HepG2 (cell line): ENCODE measurements at regions not wholly inside any gene's neighbourhood (a gene's known extent, or its start where the extent isn't known, plus 50 kb on each side); places are given as distances from the start of the nearest gene placed in this dataset.

Experiments
- ATAC-seq: fragments of 200-7000 bp; cut with Tn5 transposase; 3 replicates; pipeline ENCODE4 v1.9.1; 2020; ENCODE audit warnings: mild to moderate bottlenecking, moderate library complexity
- BruUV-seq: library from RNA; stranded (reverse); fragments of 400-500 nt; replicated peaks from 2 replicates; lab custom pipeline; 2021; lab: Mats Ljungman, UMichigan
- CTCF ChIA-PET: fragments of 300-600 bp; formaldehyde crosslinking; extraction: SDS; loops from one replicate; lab custom pipeline; 2021; ENCODE audit warnings: low total read pairs, inconsistent platforms, low intra/inter-chr PET ratio; lab: Yijun Ruan, JAX
- POLR2A ChIA-PET: fragments of 350-600 bp; sonication (Branson Sonifier 250); formaldehyde crosslinking; loops from one replicate; lab custom pipeline; 2020; ENCODE audit warnings: antibody characterized with exemption, inconsistent platforms; lab: Yijun Ruan, JAX
- DNase-seq: peaks from one replicate; pipeline ENCODE4 v3.0.0-alpha.2; 2015; ENCODE audit warnings: low spot score
- FAIRE-seq: peaks from 3 replicates; lab custom pipeline; 2011; peaks lifted over from hg19 to GRCh38; lab: Jason Lieb, UNC
- H2AFZ ChIP-seq: one replicate; pipeline ENCODE4 v1.6.1; 2011; ENCODE audit warnings: low read length, inconsistent platforms
- H3K27ac ChIP-seq: fragments of 300-600 bp; 3 replicates; pipeline ENCODE4 v1.8.0; 2011; ENCODE audit warnings: mixed run types, mild to moderate bottlenecking, mixed read lengths, low read length, inconsistent platforms; ENCODE audit not compliant: insufficient read depth; ENCODE audit errors: extremely low read length
- H3K27me3 ChIP-seq, 2 experiments: fragments of 200-600 bp in 1 of 2; 2 replicates in 1 of 2; 3 replicates in 1 of 2; pipeline versions ENCODE4 v1.6.0 to v1.8.0; 2011; ENCODE audit warnings: low read length in 2 of 2, mild to moderate bottlenecking in 2 of 2, moderate library complexity in 2 of 2, inconsistent platforms in 1 of 2; ENCODE audit not compliant: insufficient read depth in 2 of 2, control insufficient read depth in 1 of 2
- H3K36me3 ChIP-seq, 2 experiments: fragments of 200-600 bp in 1 of 2; replicated peaks in 1 of 2; 2 replicates in 1 of 2; 3 replicates in 1 of 2; pipeline versions ENCODE4 v1.5.1 to v1.8.0; 2011; ENCODE audit warnings: low read length in 2 of 2, inconsistent platforms in 1 of 2; ENCODE audit not compliant: insufficient read depth in 2 of 2, control insufficient read depth in 1 of 2
- H3K4me1 ChIP-seq: 2 replicates; pipeline ENCODE4 v1.5.1; 2012; ENCODE audit warnings: low read length, inconsistent platforms; ENCODE audit not compliant: insufficient read depth
- H3K4me2 ChIP-seq: 2 replicates; pipeline ENCODE4 v1.6.0; 2011; ENCODE audit warnings: low read depth, low read length, inconsistent platforms
- H3K4me3 ChIP-seq, 3 experiments: fragments of 200-600 bp in 1 of 3; sonication (generic), shearing (Covaris generic) in 1 of 3; replicated peaks in 1 of 3; 2 replicates each; pipeline ENCODE4 v1.5.1; 2011 to 2016; ENCODE audit warnings: low read length in 3 of 3, inconsistent platforms in 2 of 3, low read depth in 2 of 3, mild to moderate bottlenecking in 2 of 3, control low read depth in 1 of 3, mixed read lengths in 1 of 3; ENCODE audit not compliant: insufficient read depth in 1 of 3
- H3K79me2 ChIP-seq: one replicate; pipeline ENCODE4 v1.6.1; 2011; ENCODE audit warnings: low read length, inconsistent platforms; ENCODE audit not compliant: insufficient read depth
- H3K9ac ChIP-seq: 2 replicates; pipeline ENCODE4 v1.6.0; 2011; ENCODE audit warnings: mild to moderate bottlenecking, low read depth, low read length, inconsistent platforms; ENCODE audit not compliant: insufficient read depth
- H3K9me3 ChIP-seq: 2 replicates; pipeline ENCODE4 v1.5.1; 2012; ENCODE audit warnings: mild to moderate bottlenecking, low read length
- H4K20me1 ChIP-seq: 2 replicates; pipeline ENCODE4 v1.6.0; 2011; ENCODE audit warnings: inconsistent platforms, mild to moderate bottlenecking, low read length, moderate library complexity; ENCODE audit not compliant: insufficient read depth
- AGO1 ChIP-seq: fragments of 200-400 bp; formaldehyde crosslinking; IDR thresholded peaks from 2 replicates; pipeline ENCODE4 v1.6.1; 2017; ENCODE audit warnings: mild to moderate bottlenecking, low read depth, low read length, moderate library complexity; ENCODE audit not compliant: poor library complexity, severe bottlenecking
- CTCF ChIP-seq: sonication (generic); formaldehyde crosslinking; IDR thresholded peaks from 2 replicates; pipeline ENCODE4 v1.5.0; 2020; ENCODE audit warnings: mild to moderate bottlenecking, missing genetic modification reagents, moderate library complexity
- ERF ChIP-seq: IDR thresholded peaks from 2 replicates; pipeline ENCODE4 v1.6.1; 2018; ENCODE audit warnings: missing biosample characterization, missing genetic modification reagents
- FIP1L1 ChIP-seq: fragments of 200-400 bp; formaldehyde crosslinking; IDR thresholded peaks from 2 replicates; pipeline ENCODE4 v1.6.1; 2018; ENCODE audit warnings: low read depth, mild to moderate bottlenecking, low read length, moderate library complexity, borderline replicate concordance; ENCODE audit not compliant: insufficient read depth
- ISX ChIP-seq: sonication (generic); formaldehyde crosslinking; conservative IDR thresholded peaks from 2 replicates; pipeline ENCODE4 v1.5.0; 2020; ENCODE audit warnings: missing genetic modification reagents
- KLF11 ChIP-seq: IDR thresholded peaks from 2 replicates; pipeline ENCODE4 v1.6.1; 2016; ENCODE audit warnings: missing compliant biosample characterization
- MED8 ChIP-seq: sonication (generic); formaldehyde crosslinking; IDR thresholded peaks from 2 replicates; pipeline ENCODE4 v1.8.1; 2023; ENCODE audit warnings: mild to moderate bottlenecking, missing genetic modification reagents; ENCODE audit not compliant: insufficient replicate concordance
- ONECUT2 ChIP-seq: sonication (generic); formaldehyde crosslinking; IDR thresholded peaks from 2 replicates; pipeline ENCODE4 v1.4.0; 2020; ENCODE audit warnings: missing genetic modification reagents
- U2AF1 ChIP-seq: fragments of 200-400 bp; formaldehyde crosslinking; optimal IDR thresholded peaks from 2 replicates; pipeline ENCODE3; 2017; ENCODE audit warnings: mild to moderate bottlenecking, low read depth, low read length
- ZFP91 ChIP-seq: sonication (generic); formaldehyde crosslinking; IDR thresholded peaks from 2 replicates; pipeline ENCODE4 v1.9.0; 2022; ENCODE audit warnings: missing genetic modification reagents, mild to moderate bottlenecking, borderline replicate concordance
- ZKSCAN8 ChIP-seq: IDR thresholded peaks from 2 replicates; pipeline ENCODE4 v1.6.1; 2016; ENCODE audit warnings: borderline replicate concordance, missing genetic modification reagents, missing compliant biosample characterization
- ZNF138 ChIP-seq: sonication (generic); formaldehyde crosslinking; IDR thresholded peaks from 2 replicates; pipeline ENCODE4 v1.5.0; 2020; ENCODE audit warnings: mild to moderate bottlenecking, low read depth, missing genetic modification reagents
- ZNF331 ChIP-seq: sonication (generic); formaldehyde crosslinking; IDR thresholded peaks from 2 replicates; pipeline ENCODE4 v1.4.0; 2020; ENCODE audit warnings: missing genetic modification reagents
- WGBS: methylation state at CpG from one replicate; pipeline ENCODE4 v1.1.6; 2017; ENCODE audit warnings: low lambda C conversion rate; 5-methylcytosine and 5-hydroxymethylcytosine counted together
- in situ Hi-C: cut with HindIII; loops from 2 replicates; pipeline ENCODE4 v1.10.0; 2017; ENCODE audit warnings: low pct_unique_long_range_greater_than_20kb; ENCODE audit not compliant: extremely low pct_ligation_motif_present
- intact Hi-C: fragments of 100-400 bp; cut with micrococcal nuclease; formaldehyde crosslinking; loops from one replicate; pipeline ENCODE4 v1.10.0; 2022; ENCODE audit not compliant: unreplicated experiment
- TF ChIP-seq, protein P1 (sequence below): sonication (generic); formaldehyde crosslinking; IDR thresholded peaks from 2 replicates; pipeline ENCODE4 v1.8.0; 2022; ENCODE audit warnings: missing genetic modification reagents, mild to moderate bottlenecking, inconsistent platforms, borderline replicate concordance

DNA sequence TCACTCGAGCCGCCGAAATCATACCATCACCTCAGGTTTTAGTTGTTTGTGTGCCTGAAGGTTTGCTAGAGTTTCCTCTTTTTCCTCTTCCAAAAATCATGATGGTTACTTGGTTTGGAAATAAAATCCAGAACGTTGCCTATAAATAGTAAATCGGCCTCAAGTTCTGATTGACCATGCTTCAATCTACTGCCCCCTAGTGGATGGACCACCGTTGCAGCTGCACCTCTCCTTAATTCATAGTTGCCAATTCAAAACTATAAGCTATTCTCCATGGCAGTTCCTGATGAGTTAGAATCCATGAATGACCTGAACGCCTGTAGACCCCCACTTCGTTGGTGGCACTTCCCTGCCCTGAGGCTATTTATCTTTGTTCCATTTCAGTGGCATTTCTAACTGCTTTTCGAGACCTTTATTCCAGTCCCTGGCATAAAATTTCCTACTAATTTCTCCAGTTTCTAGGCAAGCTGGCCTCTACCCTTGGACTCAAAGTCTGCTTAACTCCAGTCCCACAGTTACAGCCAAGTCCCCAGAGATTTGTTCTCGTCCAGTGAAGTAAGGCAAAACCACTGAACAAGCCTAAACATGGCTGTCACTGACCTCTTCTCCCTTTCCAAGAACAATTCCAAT, 422.6 kb downstream of the EFNA5 start:
- Histone ChIP-seq H3K9ac (no peak overlapping the region), H3K36me3 (no peaks in the 10 kb centered on the region), H3K27me3 (no peaks in the 10 kb centered on the region), H3K4me1 (no peaks in the 10 kb centered on the region), H3K79me2 (no peaks in the 10 kb centered on the region), H3K4me3 (no peak overlapping the region), H3K4me2 (no peak overlapping the region), H4K20me1 (no peaks in the 10 kb centered on the region), H2AFZ (no peak overlapping the region), H3K27ac (no peak overlapping the region), H3K9me3 (no peaks in the 10 kb centered on the region)
- 36% methylated on average over 10 of the region's 10 CpGs for WGBS
- DNase-seq (no peak), ATAC-seq (no peak; the same call in 2 of the 3 replicates), FAIRE-seq (peak; percentile 68)
- CTCF ChIA-PET: no interaction called here
- POLR2A ChIA-PET: no interaction called here
- intact Hi-C loops (no loop called here), in situ Hi-C loops (no loop called here)
- TF ChIP-seq CTCF (CRISPR knock-in tag) (peak; percentile 47), ZNF138 (CRISPR knock-in tag) (no peak)
- BruUV-seq: no TSS peak

- no peak for ATAC-seq
- Histone ChIP-seq H4K20me1 (no peaks in the 10 kb centered on the region), H3K36me3 (no peaks in the 10 kb centered on the region), H3K9me3 (no peaks in the 10 kb centered on the region), H3K9ac (no peak overlapping the region), H3K79me2 (no peaks in the 10 kb centered on the region), H3K4me1 (no peaks in the 10 kb centered on the region), H2AFZ (no peak overlapping the region), H3K27ac (no peak overlapping the region), H3K4me2 (no peak overlapping the region), H3K4me3 (no peak overlapping the region), H3K27me3 (no peaks in the 10 kb centered on the region)
- 8% methylated on average over 2 of the region's 2 CpGs for WGBS
- DNase-seq: no peak
- BruUV-seq: no TSS peak
- FAIRE-seq: no peak
- in situ Hi-C loops: no loop called here
- intact Hi-C loops: no loop called here
- POLR2A ChIA-PET: no interaction called here
- CTCF ChIA-PET: no interaction called here
- TF ChIP-seq ERF (CRISPR knock-in tag): no peak
- no peak for TF ChIP-seq ISX (CRISPR knock-in tag)
- no peak for TF ChIP-seq U2AF1
- no peak for TF ChIP-seq AGO1
- no peak for TF ChIP-seq KLF11 (CRISPR knock-in tag)
- TF ChIP-seq ZKSCAN8 (CRISPR knock-in tag): no peak
- TF ChIP-seq, protein P1, sequence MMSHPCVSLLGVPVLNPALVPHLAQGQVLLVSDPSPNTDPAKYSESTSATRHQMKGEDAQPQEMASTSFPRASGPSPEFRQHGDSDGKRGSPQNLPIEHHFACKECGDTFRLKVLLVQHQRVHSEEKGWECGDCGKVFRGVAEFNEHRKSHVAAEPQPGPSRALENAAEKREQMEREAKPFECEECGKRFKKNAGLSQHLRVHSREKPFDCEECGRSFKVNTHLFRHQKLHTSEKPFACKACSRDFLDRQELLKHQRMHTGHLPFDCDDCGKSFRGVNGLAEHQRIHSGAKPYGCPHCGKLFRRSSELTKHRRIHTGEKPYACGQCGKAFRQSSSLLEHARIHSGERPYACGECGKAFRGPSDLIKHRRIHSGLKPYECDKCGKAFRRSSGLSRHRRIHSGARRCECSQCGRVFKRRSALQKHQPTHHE (CRISPR knock-in tag): no peak
- TF ChIP-seq FIP1L1: no peak
- TF ChIP-seq ZFP91 (CRISPR knock-in tag): no peak
- no peak for TF ChIP-seq MED8 (CRISPR knock-in tag)
- no peak for TF ChIP-seq ZNF331 (CRISPR knock-in tag)
- TF ChIP-seq ONECUT2 (CRISPR knock-in tag): no peak
Observed at GRCh38 chr5:107247427-107247826, 423.3 kb downstream of the EFNA5 start.
